Umbilical cord (tissue), 1 donor: ENCODE measurements at regions not wholly inside any gene's neighbourhood (a gene's known extent, or its start where the extent isn't known, plus 50 kb on each side); places are given as distances from the start of the nearest gene placed in this dataset.

Experiments
- DNase-seq: peaks from one replicate; pipeline ENCODE4 v3.0.0-alpha.2; 2015; ENCODE audit warnings: low spot score

- DNase-seq, result no peak
Measured at GRCh38 chr3:27861046-27862036, 139.2 kb upstream of the EOMES start.

- no peak for DNase-seq
Measured at GRCh38 chr3:27865731-27866130, 143.6 kb upstream of the EOMES start.

- DNase-seq, result no peak
Measured at GRCh38 chr3:27869152-27869551, 147.0 kb upstream of the EOMES start.

- no peak for DNase-seq
Measured at GRCh38 chr3:27877061-27878013, 155.2 kb upstream of the EOMES start.

GRCh38 chr3:27878014-27878383 lies 155.9 kb upstream of the EOMES start:
- DNase-seq, result no peak

GRCh38 chr3:27880969-27881892 lies 159.1 kb upstream of the EOMES start:
- DNase-seq, result no peak

GRCh38 chr3:27883266-27883665 lies 161.1 kb upstream of the EOMES start:
- no peak for DNase-seq

GRCh38 chr3:27885641-27886040 lies 163.5 kb upstream of the EOMES start:
- DNase-seq, result no peak

- DNase-seq, result no peak
Measured at GRCh38 chr3:27888562-27888961, 166.4 kb upstream of the EOMES start.

GRCh38 chr3:27889745-27890144 lies 167.6 kb upstream of the EOMES start:
- no peak for DNase-seq

- no peak for DNase-seq
Measured at GRCh38 chr3:27900316-27900715, 178.2 kb upstream of the EOMES start.

GRCh38 chr3:27903446-27903845 lies 181.3 kb upstream of the EOMES start:
- no peak for DNase-seq

GRCh38 chr3:27905625-27906024 lies 183.5 kb upstream of the EOMES start:
- no peak for DNase-seq

GRCh38 chr3:27907148-27907547 lies 185.0 kb upstream of the EOMES start:
- DNase-seq, result no peak

- no peak for DNase-seq
Measured at GRCh38 chr3:27907929-27908328, 185.8 kb upstream of the EOMES start.

GRCh38 chr3:27910456-27910855 lies 188.3 kb upstream of the EOMES start:
- peak; percentile 4 for DNase-seq

- no peak for DNase-seq
Measured at GRCh38 chr3:27914199-27914598, 192.1 kb upstream of the EOMES start.

GRCh38 chr3:27923349-27924068 lies 201.4 kb upstream of the EOMES start:
- no peak for DNase-seq

- no peak for DNase-seq
Measured at GRCh38 chr3:27927882-27928281, 205.8 kb upstream of the EOMES start.

GRCh38 chr3:27930052-27930602 lies 208.0 kb upstream of the EOMES start:
- DNase-seq, result no peak
